ENCODE measurements at regions not wholly inside any gene's neighbourhood (a gene's known extent, or its start where the extent isn't known, plus 50 kb on each side); places are given as distances from the start of the nearest gene placed in this dataset.

GRCh38 chr2:177030451-177031105, 182.0 kb upstream of the HNRNPA3 start:
- Histone ChIP-seq H3K36me3 (ENCODE audit: control insufficient read depth, insufficient read depth, low read length) (no peaks in the 10 kb centered on the region), H3K27me3 (replicated peaks; ENCODE audit: control insufficient read depth, insufficient read depth, low read length) (no peaks in the 10 kb centered on the region; the same call in 1 of the 2 replicates), H3K4me3 (replicated peaks; ENCODE audit: low read depth, low read length) (no peak overlapping the region)
- no peak for TF ChIP-seq CTCF (IDR thresholded peaks at IDR 0.05; ENCODE audit: insufficient read depth, low read length, poor library complexity, severe bottlenecking)
- no peak for DNase-seq (ENCODE audit: extremely low read depth, insufficient read length)

- no peaks in the 10 kb centered on the region; the same call in 1 of the 2 replicates for H3K27me3 ChIP-seq (replicated peaks; ENCODE audit: control insufficient read depth, insufficient read depth, low read length)
- no peak for TF ChIP-seq CTCF (IDR thresholded peaks at IDR 0.05; ENCODE audit: insufficient read depth, low read length, poor library complexity, severe bottlenecking)
- H3K36me3 ChIP-seq (ENCODE audit: control insufficient read depth, insufficient read depth, low read length), result no peaks in the 10 kb centered on the region
- no peak for DNase-seq (ENCODE audit: extremely low read depth, insufficient read length)
- no peak overlapping the region for H3K4me3 ChIP-seq (replicated peaks; ENCODE audit: low read depth, low read length)
Measured at GRCh38 chr2:177031438-177032180, 181.0 kb upstream of the HNRNPA3 start.

- DNase-seq (ENCODE audit: extremely low read depth, insufficient read length), result no peak
Measured at GRCh38 chr2:177036747-177037146, 175.8 kb upstream of the HNRNPA3 start.

GRCh38 chr2:177037569-177037968, 175.0 kb upstream of the HNRNPA3 start:
- Histone ChIP-seq H3K36me3 (ENCODE audit: control insufficient read depth, insufficient read depth, low read length) (no peaks in the 10 kb centered on the region), H3K4me3 (replicated peaks; ENCODE audit: low read depth, low read length) (no peak overlapping the region), H3K27me3 (replicated peaks; ENCODE audit: control insufficient read depth, insufficient read depth, low read length) (no peaks in the 10 kb centered on the region; the same call in 1 of the 2 replicates)
- no peak for TF ChIP-seq CTCF (IDR thresholded peaks at IDR 0.05; ENCODE audit: insufficient read depth, low read length, poor library complexity, severe bottlenecking)
- no peak for DNase-seq (ENCODE audit: extremely low read depth, insufficient read length)

More at GRCh38 chr2:177036747-177037146, 175.8 kb upstream of the HNRNPA3 start:
- H3K27me3 ChIP-seq (replicated peaks; ENCODE audit: control insufficient read depth, insufficient read depth, low read length), result no peaks in the 10 kb centered on the region; the same call in 1 of the 2 replicates
- no peak for TF ChIP-seq CTCF (IDR thresholded peaks at IDR 0.05; ENCODE audit: insufficient read depth, low read length, poor library complexity, severe bottlenecking)
- no peaks in the 10 kb centered on the region for H3K36me3 ChIP-seq (ENCODE audit: control insufficient read depth, insufficient read depth, low read length)
- H3K4me3 ChIP-seq (replicated peaks; ENCODE audit: low read depth, low read length), result no peak overlapping the region

GRCh38 chr2:177038787-177039484, 173.7 kb upstream of the HNRNPA3 start:
- no peak for TF ChIP-seq CTCF (IDR thresholded peaks at IDR 0.05; ENCODE audit: insufficient read depth, low read length, poor library complexity, severe bottlenecking)
- Histone ChIP-seq H3K4me3 (replicated peaks; ENCODE audit: low read depth, low read length) (no peak overlapping the region), H3K36me3 (ENCODE audit: control insufficient read depth, insufficient read depth, low read length) (no peaks in the 10 kb centered on the region), H3K27me3 (replicated peaks; ENCODE audit: control insufficient read depth, insufficient read depth, low read length) (no peaks in the 10 kb centered on the region)
- DNase-seq (ENCODE audit: extremely low read depth, insufficient read length), result no peak

All from GM06990 (cell line).